Stomach (tissue), 8 donors: ENCODE measurements at regions not wholly inside any gene's neighbourhood (a gene's known extent, or its start where the extent isn't known, plus 50 kb on each side); places are given as distances from the start of the nearest gene placed in this dataset.

Source experiments
- DNase-seq, 2 donors: peaks; one replicate each; pipeline versions ENCODE4 v3.0.0 to v3.0.0-alpha.2; 2013 to 2019
- H3K27ac ChIP-seq, 5 donors: fragments of 200-600 bp in 4 of 5; sonication (generic) in 4 of 5; one replicate each; pipeline ENCODE4 v1.5.1; 2013 to 2019; ENCODE audit warnings: mild to moderate bottlenecking in 1 of 5, moderate library complexity in 1 of 5
- H3K27me3 ChIP-seq, 3 donors: fragments of 200-600 bp; sonication (generic); one replicate each; pipeline ENCODE4 v1.5.1; 2017 to 2019; ENCODE audit warnings: mixed run types in 1 of 3
- H3K36me3 ChIP-seq, 4 donors: fragments of 200-600 bp; sonication (generic); 1 replicate in 3 of 4; 2 replicates in 1 of 4; pipeline ENCODE4 v1.5.1; 2016 to 2019
- H3K4me1 ChIP-seq, 4 donors: fragments of 200-600 bp; sonication (generic); one replicate each; pipeline ENCODE4 v1.5.1; 2016 to 2019
- H3K4me3 ChIP-seq, 4 donors: fragments of 200-600 bp; sonication (generic) in 3 of 4; one replicate each; pipeline ENCODE4 v1.5.1; 2016 to 2019; ENCODE audit warnings: mild to moderate bottlenecking in 1 of 4
- H3K9me3 ChIP-seq, 4 donors: fragments of 200-600 bp; sonication (generic); one replicate each; pipeline ENCODE4 v1.5.1; 2016 to 2019
- EP300 ChIP-seq: sonication (generic); formaldehyde crosslinking; IDR thresholded peaks from one replicate; pipeline ENCODE4 v1.6.1; 2017; ENCODE audit warnings: antibody characterized with exemption
- POLR2A ChIP-seq, 4 donors: fragments of 450-650 bp; IDR thresholded peaks; one replicate each; pipeline ENCODE4 v1.6.1; 2016; ENCODE audit warnings: antibody characterized with exemption in 4 of 4, control low read depth in 2 of 4, mild to moderate bottlenecking in 1 of 4, moderate library complexity in 1 of 4
- POLR2AphosphoS5 ChIP-seq, 3 donors: sonication (generic); formaldehyde crosslinking; IDR thresholded peaks; one replicate each; pipeline ENCODE4 v1.6.1; 2016; ENCODE audit warnings: antibody characterized with exemption in 3 of 3
- WGBS, 5 donors: extraction: QIAGEN DNeasy Blood & Tissue Kit in 3 of 5; methylation state at CpG; one replicate each; pipeline versions ENCODE4 v1.1.5 to v1.1.7; 2013 to 2018; 5-methylcytosine and 5-hydroxymethylcytosine counted together
- intact Hi-C: fragments of 100-400 bp; cut with DNase I; formaldehyde crosslinking; loops from one replicate; pipeline ENCODE4 v1.15.1; 2023; ENCODE audit warnings: low total_unique reads
- TF ChIP-seq, protein P1 (sequence below), 7 experiments: fragments of 450-650 bp in 4 of 7; fragments of 200-600 bp in 3 of 7; sonication (generic) in 3 of 7; IDR thresholded peaks; one replicate each; pipeline ENCODE4 v1.5.1; 2016 to 2019; ENCODE audit warnings: antibody characterized with exemption in 7 of 7, control low read depth in 2 of 7, mild to moderate bottlenecking in 1 of 7
- donor health status: healthy with polysubstance abuse.
- donor health status: Bipolar disorder and iron deficiency.
- donor health status: healthy.

DNA sequence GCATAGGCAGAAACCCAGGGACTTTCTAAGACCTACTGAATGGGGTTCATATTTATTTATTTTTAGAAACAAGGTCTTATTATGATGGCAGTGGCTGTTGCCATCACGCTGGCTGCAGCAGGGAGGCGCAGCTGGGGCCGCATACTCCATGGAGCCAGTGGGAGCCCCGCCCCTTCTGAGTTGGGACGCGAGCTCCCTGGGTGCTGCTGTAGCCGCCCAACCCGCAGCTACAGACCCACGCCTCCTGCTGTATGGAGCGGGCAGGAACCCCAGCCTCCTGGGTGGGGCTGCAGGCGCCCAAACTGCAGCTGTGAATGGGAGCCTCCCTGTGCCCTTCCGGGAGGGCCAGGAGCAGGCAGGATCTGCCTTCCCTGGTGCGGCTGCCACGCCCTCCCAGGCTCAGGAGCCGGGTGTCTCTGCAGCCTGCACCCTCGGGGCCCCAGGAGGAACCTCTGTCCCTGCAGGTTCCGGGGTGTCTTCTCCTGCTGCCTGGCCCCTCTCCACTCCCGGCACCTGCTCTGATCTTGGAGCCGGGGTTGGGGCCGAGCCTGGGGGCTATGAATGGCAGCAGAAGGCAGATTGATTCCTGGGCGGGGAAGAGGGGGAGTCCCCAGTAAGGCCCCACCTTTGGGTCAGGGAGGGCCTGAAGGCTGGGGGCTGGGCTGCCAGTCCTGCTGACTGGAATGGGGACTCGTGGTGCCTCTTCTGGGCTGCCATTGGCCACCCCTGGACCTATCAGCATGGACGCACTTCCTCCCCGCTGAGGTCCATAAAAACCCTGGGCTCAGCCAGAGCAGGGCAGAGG, 66.5 kb upstream of the LRRN2 start:
- no peak for DNase-seq
- no peaks in the 10 kb centered on the region for H3K9me3 ChIP-seq
- no peak for TF ChIP-seq EP300
- TF ChIP-seq POLR2A (IDR thresholded peaks at IDR 0.05): no peak
- TF ChIP-seq, protein P1, sequence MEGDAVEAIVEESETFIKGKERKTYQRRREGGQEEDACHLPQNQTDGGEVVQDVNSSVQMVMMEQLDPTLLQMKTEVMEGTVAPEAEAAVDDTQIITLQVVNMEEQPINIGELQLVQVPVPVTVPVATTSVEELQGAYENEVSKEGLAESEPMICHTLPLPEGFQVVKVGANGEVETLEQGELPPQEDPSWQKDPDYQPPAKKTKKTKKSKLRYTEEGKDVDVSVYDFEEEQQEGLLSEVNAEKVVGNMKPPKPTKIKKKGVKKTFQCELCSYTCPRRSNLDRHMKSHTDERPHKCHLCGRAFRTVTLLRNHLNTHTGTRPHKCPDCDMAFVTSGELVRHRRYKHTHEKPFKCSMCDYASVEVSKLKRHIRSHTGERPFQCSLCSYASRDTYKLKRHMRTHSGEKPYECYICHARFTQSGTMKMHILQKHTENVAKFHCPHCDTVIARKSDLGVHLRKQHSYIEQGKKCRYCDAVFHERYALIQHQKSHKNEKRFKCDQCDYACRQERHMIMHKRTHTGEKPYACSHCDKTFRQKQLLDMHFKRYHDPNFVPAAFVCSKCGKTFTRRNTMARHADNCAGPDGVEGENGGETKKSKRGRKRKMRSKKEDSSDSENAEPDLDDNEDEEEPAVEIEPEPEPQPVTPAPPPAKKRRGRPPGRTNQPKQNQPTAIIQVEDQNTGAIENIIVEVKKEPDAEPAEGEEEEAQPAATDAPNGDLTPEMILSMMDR (IDR thresholded peaks at IDR 0.05): no peak
- no peak for TF ChIP-seq POLR2AphosphoS5 (IDR thresholded peaks at IDR 0.05)
- peaks cover 0 to 28% (median 5%) of the 10 kb centered on the region in 3 donors for H3K27me3 ChIP-seq
- no peaks in the 10 kb centered on the region for H3K36me3 ChIP-seq
- H3K4me3 ChIP-seq: no peak overlapping the region
- intact Hi-C loops: no loop called here
- no peaks in the 10 kb centered on the region for H3K4me1 ChIP-seq
- H3K27ac ChIP-seq: no peak overlapping the region
- 73 to 85% (median 80%) methylated on average over 7 to 24 of the region's 24 CpGs for WGBS, 5 donors

DNA sequence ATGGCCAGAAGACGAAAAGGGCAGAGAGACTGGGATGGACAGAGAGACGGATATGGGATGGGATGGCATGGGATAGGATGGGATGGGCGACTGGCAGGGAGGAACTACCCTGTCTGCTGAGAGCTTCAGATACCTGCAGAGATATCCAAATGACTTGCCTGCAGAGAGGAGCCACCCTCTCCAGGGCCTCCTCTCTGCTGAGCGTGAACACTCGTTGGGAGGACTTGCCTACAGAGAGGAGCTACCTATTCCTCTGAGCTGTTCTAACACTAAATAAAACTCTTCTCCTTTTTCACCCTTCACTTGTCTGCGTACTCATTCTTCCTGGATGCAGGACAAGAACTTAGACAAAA, 67.1 kb upstream of the LRRN2 start:
- WGBS, 5 donors: 77 to 92% (median 86%) methylated on average over 6 of the region's 6 CpGs
- DNase-seq: no peak
- Histone ChIP-seq H3K9me3 (no peaks in the 10 kb centered on the region), H3K4me3 (no peak overlapping the region), H3K4me1 (no peaks in the 10 kb centered on the region), H3K36me3 (no peaks in the 10 kb centered on the region), H3K27ac (no peak overlapping the region), H3K27me3 (peaks cover 0 to 28% (median 5%) of the 10 kb centered on the region in 3 donors)
- no peak for TF ChIP-seq POLR2AphosphoS5 (IDR thresholded peaks at IDR 0.05)
- no peak for TF ChIP-seq EP300
- TF ChIP-seq POLR2A (IDR thresholded peaks at IDR 0.05): no peak
- TF ChIP-seq, protein P1 (IDR thresholded peaks at IDR 0.05): no peak
- intact Hi-C loops: no loop called here

DNA sequence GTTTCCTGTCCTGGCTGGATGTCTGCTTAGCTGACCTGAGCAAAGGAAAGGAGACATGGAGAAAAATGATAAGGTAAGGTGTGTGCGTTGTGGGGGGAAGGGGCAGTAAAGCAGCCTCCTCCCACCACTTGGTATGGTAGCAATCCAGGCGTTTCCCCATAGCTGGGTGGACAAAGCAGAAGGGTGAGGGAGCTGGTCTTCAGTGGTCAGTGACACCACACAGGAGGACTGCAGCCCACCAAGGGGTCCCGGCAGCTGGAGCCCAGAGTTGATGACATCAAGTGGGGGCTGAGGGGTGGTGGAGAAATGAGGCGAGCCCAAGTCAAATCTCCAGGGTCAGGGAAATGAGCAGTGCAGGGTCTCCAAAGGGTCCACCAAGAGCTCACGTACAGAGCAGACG, 69.3 kb upstream of the LRRN2 start:
- WGBS, 5 donors: 82 to 85% (median 84%) methylated on average over 5 to 6 of the region's 6 CpGs
- Histone ChIP-seq H3K27ac (no peak overlapping the region), H3K9me3 (no peaks in the 10 kb centered on the region), H3K27me3 (peaks cover 0 to 28% (median 5%) of the 10 kb centered on the region in 3 donors), H3K36me3 (no peaks in the 10 kb centered on the region), H3K4me1 (no peaks in the 10 kb centered on the region), H3K4me3 (no peak overlapping the region)
- no peak for DNase-seq
- intact Hi-C loops: no loop called here
- TF ChIP-seq, protein P1 (IDR thresholded peaks at IDR 0.05): no peak
- TF ChIP-seq POLR2A (IDR thresholded peaks at IDR 0.05) (no peak), POLR2AphosphoS5 (IDR thresholded peaks at IDR 0.05) (no peak), EP300 (no peak)

DNA sequence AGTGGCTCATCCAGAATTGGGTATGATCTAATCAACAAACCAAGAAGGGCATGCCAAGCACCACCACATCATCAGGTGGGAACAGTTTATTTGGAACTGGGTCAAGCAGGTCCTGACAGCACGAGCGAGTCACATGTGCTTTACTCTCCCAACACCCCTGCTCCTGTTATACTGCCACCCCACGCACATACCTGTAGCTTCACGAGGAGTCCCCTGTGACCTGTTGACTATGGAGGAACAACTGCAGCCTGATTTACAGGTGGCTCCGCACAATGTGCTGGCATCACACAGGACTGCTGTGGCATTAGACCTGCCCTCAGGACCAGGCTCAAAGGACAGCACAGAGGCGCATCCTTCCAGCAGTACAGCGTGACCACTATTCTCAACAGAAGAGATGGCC, 70.8 kb upstream of the LRRN2 start:
- no peaks in the 10 kb centered on the region for H3K4me1 ChIP-seq
- H3K36me3 ChIP-seq: no peaks in the 10 kb centered on the region
- TF ChIP-seq, protein P1 (IDR thresholded peaks at IDR 0.05): no peak
- TF ChIP-seq POLR2AphosphoS5 (IDR thresholded peaks at IDR 0.05): no peak
- TF ChIP-seq POLR2A (IDR thresholded peaks at IDR 0.05): no peak
- no peak for TF ChIP-seq EP300
- H3K9me3 ChIP-seq: peaks cover 0 to 4% (median 0%) of the 10 kb centered on the region in 4 donors
- H3K4me3 ChIP-seq: no peak overlapping the region
- peaks cover 0 to 23% (median 5%) of the 10 kb centered on the region in 3 donors for H3K27me3 ChIP-seq
- 83 to 93% (median 91%) methylated on average over 7 of the region's 7 CpGs for WGBS, 5 donors
- no peak overlapping the region for H3K27ac ChIP-seq
- DNase-seq: no peak
- intact Hi-C loops: no loop called here
